Amniotic stem cell (primary cell): ENCODE measurements at regions not wholly inside any gene's neighbourhood (a gene's known extent, or its start where the extent isn't known, plus 50 kb on each side); places are given as distances from the start of the nearest gene placed in this dataset.
A peak's percentile ranks its signal among the peaks of the same experiment; 100 is the strongest.

Source experiments
- DNase-seq: peaks from one replicate; lab custom pipeline; 2025; lab: John Stamatoyannopoulos, UW

DNA sequence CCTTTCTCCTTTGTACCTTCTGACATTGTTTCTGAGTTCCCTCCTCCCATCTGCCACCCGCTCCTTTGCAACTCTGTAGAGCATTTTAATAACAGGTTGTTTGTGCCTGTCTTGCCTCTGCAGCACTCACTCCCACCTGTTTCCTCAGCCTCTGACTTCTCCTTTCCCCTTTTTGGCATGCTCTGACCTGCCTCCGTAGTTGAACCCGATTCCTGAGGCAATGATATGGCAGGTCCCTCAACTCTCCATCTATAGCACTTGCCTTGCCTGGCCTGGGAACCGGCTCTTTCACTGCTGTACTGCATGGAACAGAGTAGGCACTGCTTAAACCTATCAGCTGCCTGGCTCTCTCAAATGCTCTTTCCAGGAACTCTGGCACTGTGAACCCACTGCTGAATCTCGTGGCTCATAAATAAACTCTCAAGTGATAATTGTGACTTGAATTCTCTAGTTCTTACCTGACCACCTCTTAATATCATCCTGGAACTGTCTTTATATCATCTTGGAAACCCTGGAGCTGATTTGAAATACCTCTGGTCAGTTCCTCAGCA lies 50.3 kb downstream of the UTRN start:
- no peak for DNase-seq

DNA sequence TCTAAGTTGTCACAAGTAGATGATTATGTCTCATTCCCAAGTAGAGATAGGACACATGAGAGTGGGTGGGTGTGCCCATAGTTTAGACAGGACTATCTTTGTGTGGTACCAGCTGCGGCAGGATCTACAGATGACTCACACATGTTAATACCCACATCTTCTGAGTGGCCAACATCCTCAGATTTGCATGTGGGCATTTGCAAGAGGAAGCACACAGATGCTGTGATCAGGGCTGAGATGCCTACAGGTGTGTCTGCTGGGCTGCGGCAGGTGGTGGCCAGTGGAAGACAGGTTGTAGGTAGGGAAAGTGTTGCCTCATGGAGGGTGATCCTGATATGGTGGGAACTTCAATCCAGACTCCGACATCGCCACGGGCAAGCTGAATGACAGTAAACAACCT lies 50.8 kb downstream of the UTRN start:
- DNase-seq, result no peak

DNA sequence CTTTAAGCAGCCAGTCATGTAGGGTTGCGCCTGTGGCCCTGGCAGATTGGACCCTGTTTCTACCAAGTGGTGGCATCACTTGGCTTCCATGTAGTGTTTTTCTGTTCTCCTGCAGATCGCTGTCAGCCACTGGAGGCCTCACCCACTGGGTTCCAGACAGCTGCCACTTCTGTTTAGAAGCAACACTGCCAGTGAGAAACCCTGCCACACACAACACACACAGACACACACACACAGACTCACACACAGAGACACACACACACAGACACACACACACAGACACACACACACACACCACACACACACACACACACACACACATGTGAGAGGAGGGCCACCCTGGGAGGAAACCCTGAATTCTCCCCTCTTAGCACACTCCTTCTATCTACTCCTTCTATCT lies 51.8 kb downstream of the UTRN start:
- DNase-seq, result no peak

DNA sequence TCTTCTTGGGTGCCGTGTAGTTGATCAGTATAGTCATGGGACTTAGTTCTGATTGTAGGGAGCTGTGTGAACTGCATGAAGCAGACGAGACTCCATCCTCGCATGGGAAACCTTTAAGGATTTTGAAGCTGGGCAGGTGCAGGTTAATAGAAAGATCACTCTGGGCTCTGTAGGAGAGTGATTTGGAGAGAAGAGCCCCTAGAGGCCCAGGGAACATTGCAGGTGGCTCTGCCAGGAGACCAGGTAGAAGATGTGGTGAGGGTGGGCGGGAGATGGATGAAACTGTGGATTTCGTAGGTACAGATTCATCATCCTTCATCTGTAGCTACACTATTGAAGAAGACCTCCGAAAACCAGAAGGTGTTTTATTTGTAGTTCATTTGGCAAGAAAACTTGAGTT lies 53.3 kb downstream of the UTRN start:
- DNase-seq, result no peak

GRCh38 chr6:144338951-144339700 lies 54.0 kb downstream of the UTRN start:
- DNase-seq, result no peak

DNA sequence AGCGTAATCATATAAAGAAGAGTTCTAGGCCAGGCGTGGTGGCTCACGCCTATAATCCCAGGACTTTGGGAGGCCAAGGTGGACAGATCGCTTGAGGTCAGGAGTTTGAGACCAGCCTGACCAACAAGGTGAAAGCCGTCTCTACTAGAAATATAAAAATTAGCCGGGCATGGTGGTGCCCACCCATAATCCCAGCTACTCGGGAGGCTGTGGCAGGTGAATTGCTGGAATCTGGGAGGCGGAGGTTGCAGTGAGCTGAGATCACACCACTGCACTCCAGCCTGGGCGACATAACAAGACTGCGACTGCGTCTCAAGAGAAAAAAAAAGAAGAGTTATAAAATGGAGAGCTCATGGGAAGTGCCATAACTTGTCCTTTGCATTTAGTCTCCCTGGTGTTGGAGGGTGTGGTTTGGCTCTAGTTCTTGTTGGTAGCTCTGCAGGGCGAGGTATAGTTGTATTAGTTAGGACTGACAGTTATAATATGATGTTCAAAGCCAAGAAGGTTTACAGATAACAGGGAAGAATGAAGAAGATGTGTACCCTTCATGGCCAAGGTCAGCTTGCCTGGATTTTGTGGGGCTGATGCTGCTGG lies 54.8 kb downstream of the UTRN start:
- no peak for DNase-seq

DNA sequence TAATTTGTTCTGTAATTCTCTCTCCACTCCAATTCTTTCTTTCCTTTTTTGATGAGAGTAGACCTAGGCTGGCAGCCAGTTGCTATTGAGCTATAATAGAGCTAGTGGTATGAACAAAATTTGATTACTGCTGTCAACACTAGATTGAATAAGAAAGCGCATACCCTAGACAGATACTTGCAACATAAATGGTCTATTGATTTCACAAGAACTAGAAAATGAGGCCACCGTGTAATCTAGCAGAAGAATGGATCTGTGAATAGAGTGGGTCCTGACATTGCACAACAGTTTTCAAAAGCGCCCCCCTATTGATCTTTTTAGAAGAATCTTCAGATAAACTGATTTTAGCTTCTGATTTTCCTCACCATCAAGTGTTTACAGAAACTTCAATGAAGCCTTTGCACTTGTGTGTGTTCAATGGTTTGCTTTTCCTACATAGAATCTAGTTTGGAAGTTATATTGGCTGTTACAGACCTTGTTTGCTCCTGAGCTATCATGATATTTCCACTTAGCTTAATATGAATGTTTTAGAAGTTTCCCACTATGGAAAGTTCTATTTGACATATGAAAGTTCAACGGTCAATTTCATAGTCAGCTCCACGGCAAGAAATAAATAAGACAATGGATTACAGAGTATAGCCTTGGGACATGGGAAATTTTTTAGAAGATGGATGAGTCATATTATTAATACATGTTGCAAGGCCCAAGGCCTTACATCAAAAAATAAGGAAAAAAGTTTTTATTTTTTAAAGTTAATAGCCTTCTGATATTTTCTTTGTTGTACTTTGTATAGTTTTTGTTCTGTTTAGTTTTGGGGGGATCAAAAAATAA lies 55.6 kb downstream of the UTRN start:
- no peak for DNase-seq

- no peak for DNase-seq
These were observed 56.8 kb downstream of the UTRN start for GRCh38 chr6:144341831-144342527.

DNA sequence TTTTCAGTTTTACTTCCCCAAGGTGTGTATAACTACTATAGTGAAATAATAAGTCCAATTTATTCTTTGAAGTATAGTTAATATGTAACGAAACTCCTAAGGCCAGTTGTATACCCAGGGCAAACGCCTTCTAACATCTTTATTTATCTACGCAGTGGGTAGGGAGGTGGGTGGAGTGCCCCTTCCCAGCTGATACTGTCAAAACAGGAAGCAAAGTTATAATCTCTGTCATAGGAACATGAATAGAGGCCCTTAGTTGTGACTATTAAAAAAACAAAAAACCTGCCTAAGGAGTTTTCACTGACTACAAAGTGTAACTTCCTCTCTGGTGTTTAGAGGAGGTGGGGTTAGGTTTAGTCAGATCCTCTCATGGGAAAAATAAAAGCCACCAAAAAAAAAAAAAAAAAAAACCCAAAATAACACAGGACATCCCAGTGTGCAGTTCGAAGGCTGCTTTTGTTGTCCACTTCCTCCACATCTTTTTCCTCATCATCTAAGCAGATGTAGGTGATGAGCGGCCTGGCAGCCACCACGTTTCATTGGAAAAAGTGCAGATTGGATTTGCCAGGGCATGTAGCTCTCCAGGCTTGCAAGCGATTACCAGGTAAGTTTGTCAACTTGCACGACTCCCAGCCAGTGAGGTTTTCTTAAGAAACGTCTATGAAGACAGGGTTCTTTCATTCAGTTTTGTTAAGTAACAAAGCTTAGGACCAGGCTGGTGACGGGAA lies 58.7 kb downstream of the UTRN start:
- DNase-seq, result no peak

- DNase-seq, result no peak
These were observed 59.5 kb downstream of the UTRN start for GRCh38 chr6:144344646-144345045.

GRCh38 chr6:144345451-144345850 lies 60.3 kb downstream of the UTRN start:
- DNase-seq, result no peak

GRCh38 chr6:144346719-144347447 lies 61.7 kb downstream of the UTRN start:
- peak; percentile 53 for DNase-seq

- no peak for DNase-seq
These were observed 62.3 kb downstream of the UTRN start for GRCh38 chr6:144347448-144347759.

DNA sequence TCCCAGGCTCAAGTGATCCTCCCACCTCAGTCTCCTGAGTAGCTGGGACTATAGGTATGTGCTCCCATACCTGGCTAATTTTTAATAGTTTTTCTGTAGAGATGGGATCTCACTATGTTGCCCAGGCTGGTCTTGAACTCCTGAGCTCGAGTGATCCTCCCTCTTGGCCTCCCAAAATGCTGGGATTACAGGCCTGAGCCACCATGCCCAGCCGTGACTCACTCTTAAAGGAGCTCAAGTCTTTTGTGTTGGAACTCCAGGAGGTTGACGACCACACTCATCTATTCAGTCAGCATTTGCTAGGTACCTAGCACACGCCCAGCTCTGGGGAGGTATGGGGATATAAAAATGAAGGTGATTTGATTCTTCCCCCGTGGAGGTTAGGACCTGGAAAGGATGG lies 62.8 kb downstream of the UTRN start:
- DNase-seq, result no peak

DNA sequence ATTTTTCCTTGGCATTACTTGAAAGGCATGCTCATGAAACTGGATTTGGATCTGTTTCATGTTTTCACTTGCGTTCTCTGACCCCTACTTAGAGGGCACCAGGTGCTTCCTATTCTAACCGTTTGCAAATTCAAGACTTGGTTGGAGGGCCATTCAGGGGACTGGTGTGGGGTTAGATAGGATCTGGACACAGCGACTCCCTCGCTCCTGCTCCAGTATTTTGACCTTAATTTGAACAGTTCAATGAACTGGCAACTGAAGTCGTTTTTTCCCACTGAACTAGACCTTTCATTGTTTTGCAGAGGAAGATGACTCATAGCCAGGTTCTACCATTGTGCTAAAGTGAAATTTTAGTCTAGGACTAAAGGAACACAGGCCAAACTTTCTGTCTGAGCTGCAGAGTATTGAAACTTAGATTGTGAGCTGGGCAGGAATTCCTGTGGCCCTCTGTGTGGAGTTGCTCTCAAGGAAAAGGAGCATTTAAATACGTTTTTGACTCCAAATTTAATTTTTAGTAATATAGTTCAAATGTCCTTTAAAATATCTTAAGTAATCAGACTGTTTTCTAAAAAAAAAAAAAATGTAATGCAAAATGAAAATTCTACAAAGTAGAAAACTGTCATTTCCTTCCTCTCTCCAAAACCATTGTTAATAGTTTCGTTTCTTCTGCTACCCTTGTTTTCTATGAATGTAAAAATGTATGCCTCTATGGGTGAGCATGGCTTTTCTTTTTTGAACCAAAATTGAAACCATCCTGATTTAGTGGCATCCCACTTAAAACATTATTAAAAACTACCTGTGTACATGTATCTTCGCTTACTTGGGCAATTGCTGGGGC lies 64.8 kb downstream of the UTRN start:
- DNase-seq, result no peak

- DNase-seq, result no peak
These were observed 65.4 kb downstream of the UTRN start for GRCh38 chr6:144350528-144350880.

DNA sequence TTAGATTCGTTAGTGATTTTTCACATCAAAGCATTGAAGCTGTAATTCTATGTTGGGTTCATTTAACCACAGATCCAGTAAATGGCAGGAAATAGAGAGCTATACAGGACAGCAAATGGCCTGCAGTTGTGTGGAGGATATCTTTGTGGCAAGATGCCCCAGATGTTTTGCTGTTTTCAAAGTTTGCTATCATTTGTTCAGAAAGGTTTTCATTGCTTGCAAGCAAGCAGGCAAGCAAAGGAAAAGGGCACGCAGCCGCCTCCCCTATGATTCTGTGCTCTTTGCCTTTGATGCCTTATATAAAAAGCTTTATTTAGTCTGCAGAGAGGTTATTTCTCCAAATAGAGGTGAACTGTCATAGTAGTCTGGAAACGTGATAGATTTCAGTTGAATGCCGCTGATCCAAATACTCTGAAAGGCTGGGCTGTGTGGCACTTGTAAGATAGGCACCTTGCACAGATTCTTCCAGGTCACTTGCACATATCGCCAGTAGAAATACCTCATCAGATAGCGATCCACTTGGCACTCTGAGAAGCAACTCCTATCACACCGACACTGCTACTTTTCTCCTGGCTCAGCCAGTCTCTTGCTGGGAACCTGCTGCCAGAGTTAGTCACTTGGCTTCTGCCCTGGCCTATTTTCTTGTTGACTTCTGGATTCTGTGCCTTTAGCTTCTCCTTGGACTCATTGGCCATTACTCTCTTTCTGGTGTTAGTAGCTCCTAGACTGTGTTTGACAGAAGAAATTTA lies 66.4 kb downstream of the UTRN start:
- DNase-seq, result no peak

GRCh38 chr6:144352331-144352730 lies 67.2 kb downstream of the UTRN start:
- no peak for DNase-seq

DNA sequence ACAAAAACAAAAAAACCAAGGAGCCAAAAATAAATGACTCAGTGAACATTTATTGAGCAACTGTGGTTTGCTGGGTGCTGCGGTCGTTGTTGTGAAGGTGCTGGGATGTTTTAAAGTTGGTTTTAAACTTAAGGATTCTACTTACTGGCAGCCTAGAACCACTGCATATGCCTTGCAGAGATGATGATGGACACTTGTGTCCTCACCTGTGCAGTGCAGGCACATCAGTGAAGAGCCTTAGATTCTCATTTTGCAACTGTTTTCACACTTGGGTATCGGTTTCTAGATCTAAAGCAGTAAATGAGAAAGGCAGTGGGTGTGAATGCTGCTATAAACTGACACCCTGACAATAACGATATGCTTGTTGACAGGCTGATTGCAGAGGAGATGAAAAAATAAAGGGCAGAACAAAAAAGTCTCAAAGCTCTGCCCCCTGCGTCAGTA lies 68.8 kb downstream of the UTRN start:
- DNase-seq, result no peak
